ENCODE measurements at regions not wholly inside any gene's neighbourhood (a gene's known extent, or its start where the extent isn't known, plus 50 kb on each side); places are given as distances from the start of the nearest gene placed in this dataset.

DNA sequence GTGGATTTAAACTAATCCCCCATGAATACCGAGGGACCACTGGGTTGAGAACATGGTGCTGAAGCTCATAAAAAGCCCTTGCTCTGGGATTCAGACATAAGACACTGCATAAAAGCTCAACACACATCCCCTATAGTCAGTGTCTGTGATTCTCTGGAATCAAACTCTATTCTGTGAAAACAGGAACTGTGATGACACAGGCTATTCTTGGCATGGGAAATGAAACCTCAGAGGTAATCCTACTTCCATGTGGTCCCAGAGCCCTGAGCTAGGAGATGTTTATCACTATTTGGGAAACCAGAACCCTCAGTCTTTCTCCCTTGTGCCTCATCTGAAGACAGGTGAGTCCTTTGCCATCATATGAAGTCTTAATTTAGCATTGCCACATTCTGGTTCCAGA is 135.4 kb upstream of the PRSS3 start:
- TF ChIP-seq GATA1 (IDR thresholded peaks at IDR 0.05; ENCODE audit: low read depth, low read length) (no peak), POLR2A (IDR thresholded peaks at IDR 0.05; ENCODE audit: low read length) (no peak)

All from erythroblast (primary cell).